ENCODE measurements at regions not wholly inside any gene's neighbourhood (a gene's known extent, or its start where the extent isn't known, plus 50 kb on each side); places are given as distances from the start of the nearest gene placed in this dataset.
"Not testable (repeated sequence)": the region's sequence is repeated elsewhere in the genome, so short reads cannot be mapped to it uniquely, and the experiment has no call there.

DNA sequence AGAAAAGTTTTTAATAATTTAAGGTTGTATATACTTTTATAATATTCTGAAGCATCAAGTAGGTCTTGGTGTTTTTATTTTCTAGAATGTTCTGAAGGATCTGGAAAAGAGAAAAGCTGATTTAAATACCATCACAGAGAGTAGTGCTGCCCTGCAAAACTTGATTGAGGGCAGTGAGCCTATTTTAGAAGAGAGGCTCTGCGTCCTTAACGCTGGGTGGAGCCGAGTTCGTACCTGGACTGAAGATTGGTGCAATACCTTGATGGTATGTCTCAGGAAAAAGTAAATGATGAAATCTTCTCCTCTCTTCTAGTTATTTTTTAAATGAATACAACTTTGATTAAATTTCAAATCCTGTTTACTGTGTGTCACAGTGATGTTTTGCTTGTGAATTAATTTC lies 225.7 kb downstream of the UTRN start:
- no peak for TF ChIP-seq GATA1 (IDR thresholded peaks at IDR 0.05; ENCODE audit: low read depth, low read length)
- TF ChIP-seq POLR2A (IDR thresholded peaks at IDR 0.05; ENCODE audit: low read length), result no peak

GRCh38 chr6:144515761-144516160 lies 230.6 kb downstream of the UTRN start:
- DNase-seq, result no peak
- no peak for TF ChIP-seq GATA1 (IDR thresholded peaks at IDR 0.05; ENCODE audit: low read depth, low read length)

More for the DNA sequence above, 225.7 kb downstream of the UTRN start:
- no peak for DNase-seq

DNA sequence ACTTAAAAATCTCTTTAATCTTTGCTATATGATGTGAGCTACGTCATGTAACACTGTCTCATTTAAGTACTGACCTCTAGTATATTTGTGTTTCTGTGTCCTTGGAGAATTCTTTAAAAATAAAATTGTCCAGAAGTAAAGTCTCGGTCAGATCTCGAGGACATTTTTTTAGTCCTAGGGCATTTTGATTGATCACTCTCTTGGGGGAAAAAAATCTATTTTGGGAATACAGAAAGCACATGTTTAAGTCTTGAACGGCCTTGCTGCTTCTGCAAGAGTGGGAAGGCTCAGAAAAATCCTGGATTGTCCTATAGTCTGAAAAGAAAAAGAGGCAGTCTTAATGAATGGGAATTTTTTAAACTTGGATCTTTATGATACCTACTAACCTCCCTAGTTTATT lies 234.3 kb downstream of the UTRN start:
- DNase-seq, result no peak
- no peak for TF ChIP-seq POLR2A (IDR thresholded peaks at IDR 0.05; ENCODE audit: low read length)
- TF ChIP-seq GATA1 (IDR thresholded peaks at IDR 0.05; ENCODE audit: low read depth, low read length), result no peak

- DNase-seq, result no peak
Observed at GRCh38 chr6:144528743-144529425, 243.7 kb downstream of the UTRN start.

GRCh38 chr6:144530118-144530517 lies 245.0 kb downstream of the UTRN start:
- TF ChIP-seq POLR2A (IDR thresholded peaks at IDR 0.05; ENCODE audit: low read length) (no peak), GATA1 (IDR thresholded peaks at IDR 0.05; ENCODE audit: low read depth, low read length) (no peak)
- no peak for DNase-seq

More at GRCh38 chr6:144528743-144529425, 243.7 kb downstream of the UTRN start:
- no peak for TF ChIP-seq POLR2A (IDR thresholded peaks at IDR 0.05; ENCODE audit: low read length)
- TF ChIP-seq GATA1 (IDR thresholded peaks at IDR 0.05; ENCODE audit: low read depth, low read length), result no peak

DNA sequence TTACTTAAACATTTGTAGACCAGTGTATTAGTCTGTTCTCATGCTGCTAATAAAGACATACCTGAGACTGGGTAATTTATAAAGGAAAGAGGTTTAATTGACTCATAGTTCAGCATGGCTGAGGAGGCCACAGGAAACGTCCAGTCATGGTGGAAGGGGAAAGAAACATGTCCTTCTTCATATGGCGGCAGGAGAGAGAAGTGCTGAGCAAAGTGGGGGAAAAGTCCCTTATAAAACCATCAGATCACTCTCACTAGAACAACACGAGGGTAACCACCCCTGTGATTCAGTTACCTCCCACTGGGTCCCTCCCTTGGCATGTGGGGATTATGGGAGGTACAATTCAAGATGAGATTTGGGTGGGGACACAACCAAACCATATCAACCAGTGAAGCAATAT lies 247.1 kb downstream of the UTRN start:
- DNase-seq, result not testable (repeated sequence)

DNA sequence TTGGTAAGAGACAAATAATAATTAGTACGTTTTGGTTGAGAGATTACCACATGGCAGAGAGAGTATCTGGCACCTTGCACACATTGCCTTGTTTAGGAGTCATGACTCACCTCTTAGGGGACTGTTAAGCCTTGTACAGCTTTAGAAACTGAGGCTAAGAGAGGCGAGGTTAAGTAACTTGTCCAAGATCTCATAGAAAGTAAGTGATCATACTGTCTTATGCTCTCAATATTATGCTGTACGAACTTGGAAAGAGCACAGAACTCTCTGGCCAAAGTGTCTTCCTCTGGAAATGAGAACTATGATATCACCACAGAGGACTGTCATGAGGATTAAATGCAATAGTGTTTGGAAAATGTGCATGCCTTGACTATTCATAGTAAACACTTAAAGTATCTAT lies 249.0 kb downstream of the UTRN start:
- TF ChIP-seq POLR2A (IDR thresholded peaks at IDR 0.05; ENCODE audit: low read length), result no peak
- TF ChIP-seq GATA1 (IDR thresholded peaks at IDR 0.05; ENCODE audit: low read depth, low read length), result no peak
- no peak for DNase-seq

DNA sequence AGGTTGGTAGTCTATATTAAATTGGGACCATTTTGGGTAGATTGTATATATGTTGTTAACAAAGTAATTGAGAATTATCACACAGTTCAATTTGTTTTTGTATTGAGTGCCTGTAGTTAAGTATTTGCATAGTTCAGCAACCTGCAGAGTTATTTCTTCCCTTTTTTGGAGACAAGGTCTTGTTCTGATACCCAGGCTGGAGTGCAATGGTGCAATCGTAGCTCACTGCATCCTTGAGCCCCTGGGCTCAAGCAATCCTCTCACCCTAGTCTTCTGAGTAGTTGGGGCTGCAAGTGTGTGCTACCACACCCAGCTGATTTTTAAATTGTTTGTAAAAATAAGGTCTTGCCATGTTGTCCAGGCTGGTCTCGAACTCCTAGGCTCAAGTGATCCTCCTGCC lies 250.5 kb downstream of the UTRN start:
- TF ChIP-seq POLR2A (IDR thresholded peaks at IDR 0.05; ENCODE audit: low read length) (no peak), GATA1 (IDR thresholded peaks at IDR 0.05; ENCODE audit: low read depth, low read length) (no peak)
- DNase-seq, result no peak

DNA sequence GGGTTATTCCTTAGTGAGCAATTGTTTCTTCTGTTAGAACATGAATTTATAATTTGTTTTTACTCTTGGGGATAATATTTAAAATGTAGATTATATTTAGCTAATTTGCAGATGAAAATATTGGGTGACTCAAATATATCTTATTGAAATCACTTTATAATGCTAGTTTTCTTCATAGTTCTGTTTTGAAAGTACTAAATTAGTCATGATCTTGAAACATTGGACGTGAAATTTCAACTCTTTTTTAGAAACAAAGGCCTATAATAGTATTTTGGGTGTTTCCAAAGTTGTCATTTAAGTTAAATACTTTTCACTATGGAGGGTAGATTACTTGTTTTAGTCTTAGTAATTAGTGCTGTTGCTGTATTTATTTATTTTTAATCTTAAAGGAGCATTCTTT lies 250.9 kb downstream of the UTRN start:
- no peak for DNase-seq
- TF ChIP-seq GATA1 (IDR thresholded peaks at IDR 0.05; ENCODE audit: low read depth, low read length) (no peak), POLR2A (IDR thresholded peaks at IDR 0.05; ENCODE audit: low read length) (no peak)

GRCh38 chr6:144543006-144543871 lies 258.1 kb downstream of the UTRN start:
- peak in 1 of 2 experiments; percentile 8 for DNase-seq
- no peak for TF ChIP-seq POLR2A (IDR thresholded peaks at IDR 0.05; ENCODE audit: low read length)
- TF ChIP-seq GATA1 (IDR thresholded peaks at IDR 0.05; ENCODE audit: low read depth, low read length), result no peak

- no peak for DNase-seq
- TF ChIP-seq GATA1 (IDR thresholded peaks at IDR 0.05; ENCODE audit: low read depth, low read length) (no peak), POLR2A (IDR thresholded peaks at IDR 0.05; ENCODE audit: low read length) (no peak)
Observed at GRCh38 chr6:144544266-144544830, 259.2 kb downstream of the UTRN start.

GRCh38 chr6:144546807-144547206 lies 261.7 kb downstream of the UTRN start:
- TF ChIP-seq POLR2A (IDR thresholded peaks at IDR 0.05; ENCODE audit: low read length) (no peak), GATA1 (IDR thresholded peaks at IDR 0.05; ENCODE audit: low read depth, low read length) (no peak)
- DNase-seq, result no peak

- DNase-seq, result no peak
- no peak for TF ChIP-seq POLR2A (IDR thresholded peaks at IDR 0.05; ENCODE audit: low read length)
- TF ChIP-seq GATA1 (IDR thresholded peaks at IDR 0.05; ENCODE audit: low read depth, low read length), result no peak
Observed at GRCh38 chr6:144547409-144547808, 262.3 kb downstream of the UTRN start.

GRCh38 chr6:144548536-144548935 lies 263.4 kb downstream of the UTRN start:
- no peak for TF ChIP-seq POLR2A (IDR thresholded peaks at IDR 0.05; ENCODE audit: low read length)
- no peak for TF ChIP-seq GATA1 (IDR thresholded peaks at IDR 0.05; ENCODE audit: low read depth, low read length)
- no peak for DNase-seq
